GM23338 (cell line): ENCODE measurements at regions not wholly inside any gene's neighbourhood (a gene's known extent, or its start where the extent isn't known, plus 50 kb on each side); places are given as distances from the start of the nearest gene placed in this dataset.

Source experiments
- ATAC-seq: fragments of 200-7000 bp; cut with Tn5 transposase; 3 replicates; pipeline ENCODE4 v1.9.1; 2020
- DNase-seq: peaks from one replicate; pipeline ENCODE4 v3.0.0-alpha.2; 2015; ENCODE audit warnings: low spot score
- H2AFZ ChIP-seq: fragments of 200-600 bp; sonication (generic); 2 replicates; pipeline ENCODE4 v1.8.0; 2016; ENCODE audit warnings: antibody characterized with exemption, mild to moderate bottlenecking, moderate library complexity
- H3F3A ChIP-seq: fragments of 200-600 bp; sonication (generic); replicated peaks from 2 replicates; pipeline ENCODE4 v1.8.0; 2017; ENCODE audit warnings: antibody characterized with exemption, mixed run types, low read depth
- H3K27ac ChIP-seq: fragments of 200-600 bp; sonication (generic); 2 replicates; pipeline ENCODE4 v1.6.1; 2016; ENCODE audit warnings: low read depth
- H3K27me3 ChIP-seq: fragments of 200-600 bp; sonication (generic); 2 replicates; pipeline ENCODE4 v1.8.0; 2016; ENCODE audit warnings: mild to moderate bottlenecking, mixed run types, moderate library complexity; ENCODE audit not compliant: insufficient read depth
- H3K36me3 ChIP-seq: fragments of 200-600 bp; sonication (generic); 2 replicates; pipeline ENCODE4 v1.8.0; 2016; ENCODE audit warnings: mild to moderate bottlenecking; ENCODE audit not compliant: insufficient read depth
- H3K4me1 ChIP-seq: fragments of 200-600 bp; sonication (generic); 2 replicates; pipeline ENCODE4 v1.8.0; 2016; ENCODE audit warnings: mild to moderate bottlenecking, moderate library complexity; ENCODE audit not compliant: insufficient read depth
- H3K4me2 ChIP-seq: fragments of 200-600 bp; sonication (generic); 2 replicates; pipeline ENCODE4 v1.7.1; 2017; ENCODE audit warnings: mixed run types
- H3K4me3 ChIP-seq: fragments of 200-600 bp; sonication (generic); 2 replicates; pipeline ENCODE4 v1.6.1; 2016; ENCODE audit warnings: mixed run types
- H3K79me2 ChIP-seq: fragments of 200-600 bp; sonication (generic); replicated peaks from 2 replicates; pipeline ENCODE4 v1.8.0; 2017; ENCODE audit warnings: mild to moderate bottlenecking; ENCODE audit not compliant: insufficient read depth
- H3K9me2 ChIP-seq: fragments of 200-600 bp; sonication (generic); 2 replicates; pipeline ENCODE4 v1.8.0; 2017; ENCODE audit not compliant: insufficient read depth
- H4K20me1 ChIP-seq: fragments of 200-600 bp; sonication (generic); replicated peaks from 2 replicates; pipeline ENCODE4 v1.8.0; 2017; ENCODE audit warnings: mild to moderate bottlenecking; ENCODE audit not compliant: insufficient read depth
- H3K27ac Mint-ChIP-seq: 2 replicates; pipeline ENCODE4 v1.8.0; 2020; ENCODE audit warnings: inconsistent platforms, mild to moderate bottlenecking, moderate library complexity, mixed read lengths
- H3K27me3 Mint-ChIP-seq: 3 replicates; pipeline ENCODE4 v1.8.0; 2022; ENCODE audit warnings: low read depth, mild to moderate bottlenecking, moderate library complexity, mixed read lengths, inconsistent platforms; ENCODE audit not compliant: insufficient read depth, poor library complexity
- H3K36me3 Mint-ChIP-seq: 3 replicates; pipeline ENCODE4 v1.8.0; 2021; ENCODE audit warnings: low read depth, mild to moderate bottlenecking, inconsistent platforms, moderate library complexity, mixed read lengths
- H3K4me1 Mint-ChIP-seq: 3 replicates; pipeline ENCODE4 v1.8.0; 2020; ENCODE audit warnings: mild to moderate bottlenecking, inconsistent platforms, mixed read lengths
- H3K4me3 Mint-ChIP-seq: 3 replicates; pipeline ENCODE4 v1.8.0; 2021; ENCODE audit warnings: moderate library complexity, mild to moderate bottlenecking, inconsistent platforms, mixed read lengths
- H3K9me3 Mint-ChIP-seq: 3 replicates; pipeline ENCODE4 v1.8.0; 2020; ENCODE audit warnings: moderate library complexity, mild to moderate bottlenecking, inconsistent platforms, mixed read lengths
- CREB1 ChIP-seq: fragments of 250-450 bp; sonication (Bioruptor Pico); IDR thresholded peaks from 2 replicates; pipeline ENCODE4 v1.5.0; 2020; ENCODE audit warnings: low read depth, mild to moderate bottlenecking, moderate library complexity
- CTCF ChIP-seq, 2 experiments: fragments of 200-600 bp in 1 of 2; sonication (generic) in 1 of 2; conservative IDR thresholded peaks; 2 replicates each; pipeline versions ENCODE4 v1.5.1 to v1.6.1; 2016 to 2017; ENCODE audit warnings: antibody characterized with exemption in 2 of 2, low read depth in 2 of 2, mild to moderate bottlenecking in 2 of 2, moderate library complexity in 1 of 2
- ETS1 ChIP-seq: IDR thresholded peaks from 2 replicates; pipeline ENCODE4 v1.6.1; 2016; ENCODE audit warnings: antibody characterized with exemption
- EZH2 ChIP-seq: fragments of 200-600 bp; sonication (generic); IDR thresholded peaks from one replicate; pipeline ENCODE4 v1.8.0; 2017; ENCODE audit warnings: antibody characterized with exemption, mild to moderate bottlenecking, low read depth; ENCODE audit not compliant: unreplicated experiment
- EZH2phosphoT487 ChIP-seq: fragments of 200-600 bp; sonication (generic); IDR thresholded peaks from one replicate; pipeline ENCODE4 v1.8.1; 2018; ENCODE audit warnings: antibody characterized with exemption; ENCODE audit not compliant: unreplicated experiment
- JUNB ChIP-seq: IDR thresholded peaks from one replicate; pipeline ENCODE4 v1.6.1; 2016; ENCODE audit warnings: antibody characterized with exemption; ENCODE audit not compliant: unreplicated experiment
- NANOG ChIP-seq: IDR thresholded peaks from 2 replicates; pipeline ENCODE4 v1.6.1; 2016; ENCODE audit warnings: antibody characterized with exemption, borderline replicate concordance
- POLR2AphosphoS5 ChIP-seq: IDR thresholded peaks from 2 replicates; pipeline ENCODE4 v1.6.1; 2016; ENCODE audit warnings: antibody characterized with exemption, low read depth
- REST ChIP-seq: IDR thresholded peaks from one replicate; pipeline ENCODE4 v1.6.1; 2018; ENCODE audit warnings: antibody characterized with exemption; ENCODE audit not compliant: unreplicated experiment
- STAT1 ChIP-seq: IDR thresholded peaks from one replicate; pipeline ENCODE4 v1.6.1; 2016; ENCODE audit warnings: antibody characterized with exemption; ENCODE audit not compliant: unreplicated experiment
- ZNF114 ChIP-seq: fragments of 250-450 bp; sonication (Bioruptor Pico); IDR thresholded peaks from 2 replicates; pipeline ENCODE4 v1.5.0; 2020; ENCODE audit warnings: mild to moderate bottlenecking, moderate library complexity
- ZNF331 ChIP-seq: fragments of 250-450 bp; sonication (Bioruptor Pico); IDR thresholded peaks from 2 replicates; pipeline ENCODE4 v1.5.0; 2020; ENCODE audit warnings: low read depth, mild to moderate bottlenecking, moderate library complexity
- ZNF462 ChIP-seq: fragments of 250-450 bp; sonication (Bioruptor Pico); IDR thresholded peaks from 2 replicates; pipeline ENCODE4 v1.5.0; 2020; ENCODE audit warnings: mild to moderate bottlenecking, moderate library complexity

GRCh38 chr10:17538941-17539340 lies 78.2 kb downstream of the HACD1 start:
- H2AFZ ChIP-seq, result no peak overlapping the region
- no peaks in the 10 kb centered on the region for H3K4me1 ChIP-seq
- no peaks in the 10 kb centered on the region for H3K27me3 ChIP-seq
- no peak overlapping the region for H3K27ac ChIP-seq
- H3K79me2 ChIP-seq, result no peaks in the 10 kb centered on the region
- H3K9me2 ChIP-seq, result 0 out of 2 replicates have a peak, but pooled peaks cover 7% of the 10 kb centered on the region
- Mint-ChIP-seq H3K36me3 (peaks cover 3% of the 10 kb centered on the region; the same call in 1 of the 3 replicates), H3K9me3 (peaks cover 13% of the 10 kb centered on the region; the same call in 2 of the 3 replicates), H3K27ac (no peak overlapping the region), H3K4me1 (no peaks in the 10 kb centered on the region), H3K27me3 (no peaks in the 10 kb centered on the region), H3K4me3 (no peak overlapping the region)
- H3K4me2 ChIP-seq, result no peak overlapping the region
- TF ChIP-seq CTCF (conservative IDR thresholded peaks at IDR 0.05; ENCODE audit: low read depth in 2 of 2) (no peak), ZNF331 (CRISPR knock-in tag) (no peak), EZH2 (no peak), CREB1 (CRISPR knock-in tag) (no peak), EZH2phosphoT487 (no peak), ETS1 (no peak), ZNF114 (no peak), JUNB (no peak), STAT1 (no peak), ZNF462 (CRISPR knock-in tag) (no peak), NANOG (no peak), POLR2AphosphoS5 (no peak), REST (no peak)
- no peak for ATAC-seq
- H4K20me1 ChIP-seq, result no peaks in the 10 kb centered on the region
- DNase-seq, result no peak
- H3K36me3 ChIP-seq, result no peaks in the 10 kb centered on the region
- no peaks in the 10 kb centered on the region for H3F3A ChIP-seq
- H3K4me3 ChIP-seq, result no peak overlapping the region
